ENCODE measurements at regions not wholly inside any gene's neighbourhood (a gene's known extent, or its start where the extent isn't known, plus 50 kb on each side); places are given as distances from the start of the nearest gene placed in this dataset.

- no peak for DNase-seq
- intact Hi-C loops (cut with DNase I): loop anchor here (10.0 kb wide), 1 partner anchor 1254 kb away; no protein-coding TSS in a partner anchor
- 29 to 39% methylated on average over 4 to 6 of the region's 6 CpGs for WGBS, 2 donors
- H3K36me3 ChIP-seq: no peaks in the 10 kb centered on the region
- H3K4me3 ChIP-seq: no peak overlapping the region
- no peak for TF ChIP-seq POLR2A (IDR thresholded peaks at IDR 0.05)
- no peak for TF ChIP-seq CTCF (IDR thresholded peaks at IDR 0.05)
- H3K27me3 ChIP-seq: no peaks in the 10 kb centered on the region
- H3K9me3 ChIP-seq: no peaks in the 10 kb centered on the region
- no peaks in the 10 kb centered on the region for H3K4me1 ChIP-seq
- H3K27ac ChIP-seq: no peak overlapping the region
These were observed 236.3 kb upstream of the ANKRD30A start for GRCh38 chr10:36888925-36889573.

DNA sequence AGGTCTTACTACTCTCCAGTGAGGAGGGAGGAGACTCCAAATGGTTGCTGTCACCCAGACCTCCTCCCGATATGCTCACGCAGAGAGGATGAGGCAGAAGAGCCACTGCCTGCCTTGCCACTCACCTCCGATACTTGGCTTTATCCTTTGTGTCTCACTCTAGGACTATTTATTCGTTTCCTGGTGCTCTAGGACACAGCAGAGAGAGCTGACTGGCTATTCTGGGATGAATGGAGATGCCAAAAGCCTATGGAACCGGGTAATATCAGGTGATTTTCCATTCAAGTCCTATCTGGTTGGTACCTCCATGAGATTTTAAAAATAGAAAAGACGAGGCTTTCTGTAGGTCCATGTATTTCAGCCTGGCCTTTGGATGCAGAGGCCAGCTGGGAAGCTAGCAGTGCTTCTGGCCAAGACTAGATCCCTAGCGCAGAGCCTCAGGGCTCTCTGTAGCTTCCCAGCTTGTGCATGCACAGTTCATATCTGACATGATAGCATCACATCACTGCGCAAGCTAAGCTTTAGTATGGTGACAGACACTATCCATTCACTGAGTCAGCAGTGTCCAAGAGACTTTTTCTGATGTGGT lies 239.0 kb upstream of the ANKRD30A start:
- Histone ChIP-seq H3K27me3 (no peaks in the 10 kb centered on the region), H3K36me3 (no peaks in the 10 kb centered on the region), H3K9me3 (no peaks in the 10 kb centered on the region), H3K4me1 (no peaks in the 10 kb centered on the region), H3K4me3 (no peak overlapping the region), H3K27ac (no peak overlapping the region)
- intact Hi-C loops (cut with DNase I): loop anchor here (10.0 kb wide), 1 partner anchor 1252 kb away; no protein-coding TSS in a partner anchor
- WGBS, 2 donors: 58 to 74% methylated on average over 4 to 8 of the region's 8 CpGs
- TF ChIP-seq CTCF (IDR thresholded peaks at IDR 0.05) (no peak), POLR2A (IDR thresholded peaks at IDR 0.05) (no peak)
- no peak for DNase-seq

- WGBS, 2 donors: 49 to 80% methylated on average over 3 to 5 of the region's 5 CpGs
- no peaks in the 10 kb centered on the region for H3K9me3 ChIP-seq
- intact Hi-C loops (cut with DNase I): loop anchor here (10.0 kb wide), 1 partner anchor 1251 kb away; no protein-coding TSS in a partner anchor
- no peak overlapping the region for H3K4me3 ChIP-seq
- H3K27ac ChIP-seq: no peak overlapping the region
- H3K36me3 ChIP-seq: no peaks in the 10 kb centered on the region
- H3K4me1 ChIP-seq: no peaks in the 10 kb centered on the region
- H3K27me3 ChIP-seq: no peaks in the 10 kb centered on the region
- TF ChIP-seq CTCF (IDR thresholded peaks at IDR 0.05) (no peak), POLR2A (IDR thresholded peaks at IDR 0.05) (no peak)
- no peak for DNase-seq
These were observed 239.7 kb upstream of the ANKRD30A start for GRCh38 chr10:36885746-36886145.

DNA sequence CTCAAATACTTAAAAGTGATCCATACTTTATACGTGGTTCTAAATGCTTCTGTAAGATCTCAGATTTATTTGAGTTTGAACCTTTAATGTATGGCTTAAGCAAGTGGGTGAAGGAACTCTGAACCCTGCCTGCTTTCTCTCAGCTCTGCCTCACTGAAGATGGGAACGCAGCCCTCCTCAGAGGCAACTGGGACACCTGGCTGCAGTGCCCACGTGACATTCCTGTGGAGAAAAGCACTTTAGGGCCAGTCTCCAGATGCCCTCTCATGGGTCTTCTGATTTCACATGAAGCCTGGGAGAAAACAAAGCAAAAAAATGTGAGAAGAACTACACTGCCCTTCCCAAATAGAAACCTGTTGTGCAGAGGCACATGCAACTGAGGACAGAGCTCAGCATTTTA lies 242.6 kb upstream of the ANKRD30A start:
- H3K27ac ChIP-seq: no peak overlapping the region
- intact Hi-C loops (cut with DNase I): loop anchor here (10.0 kb wide), 1 partner anchor 1248 kb away; no protein-coding TSS in a partner anchor
- H3K9me3 ChIP-seq: no peaks in the 10 kb centered on the region
- no peaks in the 10 kb centered on the region for H3K27me3 ChIP-seq
- H3K4me1 ChIP-seq: no peaks in the 10 kb centered on the region
- 61 to 70% methylated on average over 3 of the region's 3 CpGs for WGBS, 2 donors
- no peaks in the 10 kb centered on the region for H3K36me3 ChIP-seq
- no peak overlapping the region for H3K4me3 ChIP-seq
- TF ChIP-seq POLR2A (IDR thresholded peaks at IDR 0.05) (no peak), CTCF (IDR thresholded peaks at IDR 0.05) (no peak)
- no peak for DNase-seq

DNA sequence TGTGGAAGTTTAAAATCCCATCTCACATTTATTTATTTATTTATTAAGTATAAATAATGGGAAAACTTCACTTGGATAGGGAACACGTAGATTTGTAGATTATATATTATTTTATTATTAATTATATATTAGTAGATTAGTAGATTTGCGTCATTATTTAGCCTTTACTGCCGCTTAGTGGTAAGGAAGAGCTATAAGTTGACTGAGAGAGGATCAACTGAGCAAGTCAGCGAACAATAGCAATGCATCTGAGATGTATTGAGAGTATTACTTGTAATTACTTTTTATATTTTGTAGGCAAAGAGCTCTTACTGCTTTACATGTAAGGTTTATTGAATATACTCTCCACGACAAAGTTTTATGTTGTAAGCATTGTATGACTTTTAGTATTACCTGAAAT lies 244.5 kb upstream of the ANKRD30A start:
- Histone ChIP-seq H3K4me1 (no peaks in the 10 kb centered on the region), H3K27me3 (no peaks in the 10 kb centered on the region), H3K4me3 (no peak overlapping the region), H3K36me3 (no peaks in the 10 kb centered on the region), H3K27ac (no peak overlapping the region), H3K9me3 (no peaks in the 10 kb centered on the region)
- intact Hi-C loops (cut with DNase I): loop anchor here (10.0 kb wide), 1 partner anchor 1246 kb away; no protein-coding TSS in a partner anchor
- DNase-seq: no peak
- WGBS, 2 donors: 7 to 9% methylated on average over 5 of the region's 5 CpGs
- TF ChIP-seq CTCF (IDR thresholded peaks at IDR 0.05) (peak in 4 of 6 experiments; percentile 10 to 34 (median 13)), POLR2A (IDR thresholded peaks at IDR 0.05) (no peak)
